Inflammatory macrophage (primary cell): ENCODE measurements at regions not wholly inside any gene's neighbourhood (a gene's known extent, or its start where the extent isn't known, plus 50 kb on each side); places are given as distances from the start of the nearest gene placed in this dataset.
"Not testable (repeated sequence)": the region's sequence is repeated elsewhere in the genome, so short reads cannot be mapped to it uniquely, and the experiment has no call there.

ENCODE experiments used
- DNase-seq, 2 donors: peaks; one replicate each; pipeline ENCODE4 v3.0.0-alpha.2; 2020 to 2022

DNA sequence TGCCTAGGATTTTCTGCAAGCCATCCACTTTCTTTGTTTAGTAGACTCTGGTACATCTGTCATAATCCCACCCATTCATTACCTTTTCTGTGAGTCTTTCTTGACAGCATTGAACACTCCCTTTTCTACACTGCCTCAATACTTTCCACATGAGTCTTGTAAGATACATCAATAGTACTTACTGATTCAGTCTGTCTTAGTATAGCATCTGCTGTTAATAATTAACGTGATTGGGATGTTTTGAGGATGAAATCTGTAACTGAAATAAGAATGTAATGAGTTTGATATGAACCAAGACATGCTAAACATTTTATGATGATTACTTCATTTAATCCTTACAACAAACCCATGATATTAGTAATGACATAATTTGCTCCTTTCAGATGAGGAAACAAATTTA, 196.2 kb upstream of the FOXG1 start:
- DNase-seq, result no peak

DNA sequence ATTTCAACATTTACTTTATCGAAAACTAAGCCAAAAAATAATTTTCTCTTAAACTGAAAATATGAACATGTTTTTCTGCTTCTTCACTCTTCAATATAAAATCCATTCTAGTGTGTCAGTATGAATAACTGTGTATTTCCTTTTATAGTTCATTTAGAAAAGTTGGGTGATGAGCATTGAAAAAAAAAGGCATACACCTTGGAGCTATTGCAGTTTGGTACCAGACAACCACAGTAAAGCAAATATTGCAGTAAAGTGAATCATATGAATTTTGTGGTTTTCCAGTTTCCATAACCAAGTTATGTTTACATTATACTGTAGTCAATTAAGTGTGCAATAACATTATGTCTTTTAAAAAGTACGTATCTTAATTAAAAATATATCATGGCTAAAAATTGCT, 195.0 kb upstream of the FOXG1 start:
- no peak for DNase-seq

DNA sequence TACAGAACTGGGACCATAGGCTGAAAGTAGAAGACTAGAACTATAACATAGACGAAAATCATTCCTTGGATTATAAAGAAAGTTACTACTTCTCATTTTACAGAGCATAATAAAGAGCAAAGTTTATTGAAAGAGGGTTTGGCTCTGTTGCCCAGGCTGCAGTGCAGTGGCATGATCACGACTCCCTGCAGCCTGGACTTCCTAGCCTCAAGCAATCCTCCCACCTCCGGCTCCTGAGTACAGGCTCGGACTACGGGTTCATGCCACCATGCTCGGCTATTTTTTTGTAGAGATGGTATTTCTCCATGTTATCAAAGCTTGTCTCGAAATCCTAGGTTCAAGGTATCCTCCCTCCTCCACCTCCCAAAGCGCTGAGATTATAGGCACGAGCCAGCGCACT, 190.1 kb upstream of the FOXG1 start:
- DNase-seq, result no peak

DNA sequence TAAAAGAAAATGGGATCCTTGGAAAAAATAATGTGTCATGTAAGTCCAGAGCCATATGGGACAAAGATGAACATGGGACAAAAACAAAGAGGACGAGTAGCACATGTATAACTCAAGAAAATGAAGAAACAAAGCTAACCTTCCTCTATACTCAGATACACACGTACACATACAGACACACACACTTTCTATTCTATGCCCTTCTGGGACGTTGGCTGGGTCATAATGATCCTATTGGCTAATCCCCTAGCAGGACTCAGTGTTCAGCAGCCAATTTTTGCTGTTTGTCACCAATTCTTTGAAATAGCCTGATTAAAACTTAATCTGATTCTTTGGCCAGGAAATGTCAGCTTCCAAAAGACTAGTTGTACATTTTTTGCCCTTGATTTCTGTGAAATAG, 189.4 kb upstream of the FOXG1 start:
- no peak for DNase-seq

DNA sequence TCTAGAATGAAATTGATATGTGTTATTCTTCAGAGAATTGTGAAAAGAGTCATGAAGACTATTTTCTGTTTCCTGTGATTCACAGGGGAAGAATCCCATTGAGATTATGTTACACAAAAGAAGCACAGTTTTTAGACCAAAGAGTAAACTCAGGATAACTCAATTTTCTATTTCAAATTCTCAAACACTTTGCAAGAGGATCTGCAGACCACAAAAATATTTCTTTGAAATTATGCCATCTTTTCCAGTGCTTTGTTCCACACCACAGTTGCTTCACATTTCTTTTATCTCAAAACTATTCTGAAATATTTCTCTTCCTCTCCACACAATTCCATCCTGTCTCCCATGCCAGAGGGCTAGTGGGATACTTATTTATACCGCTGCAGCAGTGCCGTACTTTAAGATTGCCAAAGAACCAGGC, 188.9 kb upstream of the FOXG1 start:
- no peak for DNase-seq

DNA sequence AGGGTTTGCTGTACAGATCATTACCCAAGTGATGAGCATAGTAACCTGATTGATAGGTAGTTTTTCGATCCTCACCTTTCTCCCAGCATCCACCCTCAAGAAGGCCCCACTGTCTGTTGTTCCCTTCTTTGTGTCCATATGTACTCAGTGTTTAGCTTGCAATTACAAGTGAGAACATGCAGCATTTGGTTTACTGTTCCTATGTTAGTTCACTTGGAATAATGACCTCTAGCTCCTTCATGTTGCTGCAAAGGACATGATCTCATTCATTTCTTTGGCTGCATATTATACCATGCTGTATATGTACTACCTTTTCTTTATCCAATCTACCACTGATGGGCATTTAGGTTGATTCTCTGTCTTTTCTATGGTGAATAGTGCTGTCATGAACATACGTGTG, 181.6 kb upstream of the FOXG1 start:
- DNase-seq, result no peak

DNA sequence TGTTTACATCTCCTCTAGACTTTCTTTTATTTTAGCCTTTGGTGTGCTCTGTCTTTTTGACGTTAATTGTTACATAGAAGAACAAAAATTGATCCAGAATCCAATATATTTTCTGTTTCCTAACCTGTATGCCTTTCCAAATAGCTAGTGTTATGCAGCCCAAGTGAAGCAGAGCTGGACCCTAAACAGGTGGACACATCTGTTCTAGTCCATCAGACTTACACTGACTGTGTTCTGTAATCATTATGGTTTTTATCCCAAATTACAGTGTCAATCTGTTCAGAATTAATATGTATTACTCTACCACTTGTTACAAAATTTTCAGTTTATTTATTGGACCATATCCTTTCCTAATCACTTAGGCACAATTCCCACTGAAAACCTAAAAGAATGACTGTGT, 176.8 kb upstream of the FOXG1 start:
- DNase-seq, result no peak

DNA sequence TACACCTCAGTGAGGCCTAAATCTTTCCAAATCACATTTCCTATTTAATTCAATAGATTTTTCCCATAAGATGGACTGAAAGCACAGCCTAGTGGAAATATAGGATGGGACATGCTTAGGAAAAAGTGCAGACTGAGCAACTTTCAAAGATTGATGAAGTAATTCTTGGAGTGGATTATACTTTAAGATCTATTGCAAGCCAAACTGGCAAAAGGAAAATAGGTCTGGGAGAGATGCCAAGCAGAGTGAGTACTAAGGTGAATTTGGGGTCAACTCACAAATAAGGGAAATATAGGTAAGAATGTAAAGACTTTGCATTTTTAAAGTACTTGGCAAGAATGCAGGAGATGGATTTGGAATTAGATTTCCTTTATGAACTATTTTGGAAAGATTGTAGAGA, 170.2 kb upstream of the FOXG1 start:
- DNase-seq, result no peak

DNA sequence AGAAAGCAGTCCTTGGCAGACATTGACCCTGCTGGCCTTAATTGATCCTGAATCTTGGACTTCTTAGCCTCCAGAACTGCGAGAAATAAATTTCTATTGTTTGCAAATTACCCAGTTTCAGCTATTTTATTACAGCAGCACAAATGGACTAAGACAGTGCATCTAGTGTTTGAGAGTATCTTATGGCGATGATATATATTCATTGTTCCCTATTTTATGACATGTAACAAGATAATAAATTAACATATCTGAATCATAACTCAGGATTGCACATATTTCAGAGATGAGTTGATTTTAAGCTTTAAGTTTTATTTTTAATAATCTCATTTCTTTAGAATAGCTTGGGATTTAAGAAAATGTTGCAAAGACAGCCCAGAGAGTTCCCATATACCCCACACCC, 167.4 kb upstream of the FOXG1 start:
- DNase-seq, result no peak

DNA sequence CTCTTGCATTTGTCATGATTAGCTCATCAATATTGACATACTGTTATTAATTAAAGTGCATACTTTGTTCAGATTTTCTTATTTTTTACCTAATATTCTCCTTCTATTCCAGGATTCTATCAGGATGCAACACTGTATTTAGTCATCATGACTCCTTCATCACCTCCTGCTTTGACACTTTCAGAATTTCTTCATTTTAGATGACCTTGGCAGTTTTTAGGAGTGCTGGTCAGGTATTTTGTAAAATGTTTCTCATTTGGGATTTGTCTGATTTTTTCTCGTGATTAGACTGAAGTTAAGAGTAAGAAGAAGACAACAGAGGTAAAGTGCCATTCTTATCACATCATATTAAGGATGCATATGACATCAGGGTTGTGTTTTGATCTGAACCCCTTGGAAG, 167.0 kb upstream of the FOXG1 start:
- no peak for DNase-seq

DNA sequence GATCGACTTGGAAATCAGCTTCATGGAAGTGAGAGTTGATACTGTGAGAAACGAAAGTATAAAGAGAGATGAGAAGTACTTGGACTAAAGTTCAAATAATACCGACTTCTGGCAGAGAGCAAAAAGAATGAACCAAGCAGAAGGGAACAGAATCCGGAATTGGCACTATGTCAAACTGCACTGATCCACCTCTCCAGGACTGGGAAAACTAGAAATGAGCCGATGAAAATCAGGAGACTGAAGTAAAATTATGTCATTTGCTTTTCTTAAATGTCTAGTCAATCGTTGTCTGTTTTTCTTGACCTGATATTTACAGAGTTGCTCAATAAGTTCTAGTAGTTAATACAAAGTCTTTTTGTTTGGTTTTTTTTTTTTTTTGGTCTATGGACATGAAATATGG, 163.0 kb upstream of the FOXG1 start:
- DNase-seq, result no peak

DNA sequence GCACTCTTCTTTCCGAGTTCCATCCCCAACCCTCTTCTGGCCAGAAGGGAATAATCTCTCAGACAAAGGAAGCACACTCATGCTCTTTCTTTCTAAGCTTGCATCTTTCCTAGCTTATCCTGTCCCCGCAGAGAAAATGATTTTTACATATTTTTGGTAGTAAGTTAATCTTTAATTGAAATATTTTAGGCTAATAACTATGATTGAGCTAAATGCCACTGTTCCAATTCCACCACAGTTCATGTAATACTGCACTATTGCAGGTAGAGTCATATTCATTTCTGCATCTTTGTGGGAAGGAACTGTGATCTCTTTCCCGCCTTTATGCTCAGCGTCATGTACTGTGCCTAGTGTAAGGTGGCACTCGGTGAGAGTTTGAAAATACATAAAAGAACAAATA, 158.9 kb upstream of the FOXG1 start:
- DNase-seq, result no peak

DNA sequence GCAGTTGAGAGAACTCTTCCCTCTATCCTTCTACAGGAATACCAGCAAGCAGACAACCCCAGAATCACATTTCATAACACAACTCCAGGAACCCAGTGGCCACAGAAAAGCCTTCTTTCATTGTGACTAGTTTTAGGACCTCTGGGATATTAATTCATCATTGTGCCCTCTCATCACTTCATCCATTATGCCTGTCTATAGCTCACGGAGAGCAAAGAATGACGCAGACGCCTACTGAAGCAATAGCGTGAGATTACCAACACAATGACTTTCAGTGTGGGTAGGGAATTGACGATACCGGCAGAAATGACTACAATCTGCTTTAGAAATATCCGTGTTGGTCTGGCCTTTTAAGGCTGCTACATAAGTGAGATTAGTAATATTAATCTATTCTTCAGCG, 158.1 kb upstream of the FOXG1 start:
- no peak for DNase-seq

DNA sequence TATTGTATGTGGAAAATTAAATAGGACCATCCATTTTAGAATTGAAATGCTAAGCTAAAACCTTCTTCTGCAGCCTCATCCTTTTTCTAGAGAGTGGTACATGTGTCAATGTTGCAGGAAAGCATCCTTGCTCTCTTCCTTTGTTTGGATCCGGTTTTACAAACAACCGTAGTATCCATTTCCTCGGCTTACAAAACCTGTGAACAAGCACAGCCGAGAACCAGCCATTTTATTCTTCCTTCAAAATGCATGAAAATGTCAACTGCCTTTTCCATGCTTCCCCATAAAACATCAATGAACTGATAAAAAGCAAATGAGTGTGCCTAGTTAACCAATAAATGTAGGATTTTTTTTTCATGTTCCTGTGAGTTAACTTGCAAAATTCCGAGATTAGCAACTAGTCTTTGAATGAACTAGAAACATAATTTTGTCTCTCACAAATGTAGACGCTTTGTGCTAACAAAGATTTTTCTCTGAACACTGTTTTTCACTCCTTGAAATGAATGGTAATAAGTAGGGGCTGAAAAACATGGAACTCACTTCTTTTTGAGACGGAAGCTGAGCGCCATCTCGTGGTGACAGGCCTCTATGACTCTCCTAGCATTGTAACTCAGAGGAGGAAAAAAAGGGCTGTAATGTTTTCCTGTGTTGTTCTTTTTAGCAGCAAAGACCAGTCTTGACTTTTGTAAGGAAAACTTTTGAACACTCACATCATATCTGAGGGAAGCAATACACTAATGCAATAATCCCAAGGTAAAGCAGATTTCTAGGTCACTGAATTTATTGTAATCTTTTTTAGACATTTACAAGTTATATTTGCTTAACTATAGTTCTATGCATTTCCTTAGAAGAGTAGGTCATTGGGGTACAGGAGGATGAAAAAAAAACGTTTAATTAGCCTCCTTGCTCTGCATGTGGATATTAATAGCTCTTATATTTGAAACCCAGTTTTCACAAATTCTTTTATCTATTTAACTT, 157.4 kb upstream of the FOXG1 start:
- DNase-seq, result peak; percentile 52 to 53

DNA sequence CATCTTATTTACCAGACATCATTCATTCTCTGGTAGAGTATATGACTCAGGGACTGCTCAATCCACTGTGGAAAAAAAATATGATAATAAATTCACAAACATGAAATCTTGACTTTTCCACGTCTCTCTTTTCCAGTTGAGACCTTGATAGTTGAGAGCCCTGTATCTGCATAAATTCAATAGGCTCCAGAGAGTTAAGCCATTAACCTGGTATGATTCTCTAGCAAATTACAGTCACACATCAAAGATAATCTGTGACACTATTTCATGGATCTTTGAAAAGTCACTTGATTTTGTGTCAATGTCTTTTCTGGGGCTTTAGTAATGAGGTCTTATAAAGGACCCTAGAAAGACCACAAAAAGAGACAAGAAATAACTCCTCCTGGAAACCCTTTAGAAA, 154.2 kb upstream of the FOXG1 start:
- no peak for DNase-seq

DNA sequence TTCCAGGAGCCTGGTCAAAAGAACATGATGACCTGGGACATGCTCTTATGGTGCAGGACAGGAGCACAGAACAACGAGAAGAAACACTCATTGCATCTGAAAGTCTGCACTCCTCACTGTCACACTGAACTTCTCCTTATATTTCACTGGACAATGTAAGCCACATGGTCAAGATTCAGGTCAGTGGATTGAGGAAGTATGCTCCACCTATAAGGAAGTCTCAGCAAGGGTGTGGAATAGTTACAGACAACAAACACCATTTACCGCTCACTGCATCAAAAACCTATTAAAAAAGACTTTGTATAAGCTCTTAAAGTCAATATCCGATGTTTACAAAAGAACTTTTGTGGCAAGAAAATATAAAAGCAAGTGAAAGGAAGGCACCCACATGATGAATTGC, 153.1 kb upstream of the FOXG1 start:
- DNase-seq, result no peak

DNA sequence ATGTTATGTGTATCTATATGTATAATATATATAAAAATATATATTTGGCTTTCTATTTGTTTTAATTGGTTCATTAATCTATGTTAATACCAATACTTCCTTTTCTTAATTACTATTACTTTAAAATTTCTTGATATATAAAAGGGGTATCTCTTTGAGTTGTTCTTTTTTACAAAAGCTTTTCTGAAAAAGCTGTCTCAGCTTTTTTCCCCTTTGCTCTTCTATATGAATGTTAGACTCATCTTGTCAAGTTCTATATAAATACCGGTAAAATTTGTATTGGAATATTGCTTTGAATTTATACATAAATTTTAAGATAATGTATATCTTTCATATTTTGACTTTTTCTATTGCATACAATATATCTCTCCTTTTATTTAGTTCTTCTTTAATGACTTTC, 139.8 kb upstream of the FOXG1 start:
- no peak for DNase-seq

DNA sequence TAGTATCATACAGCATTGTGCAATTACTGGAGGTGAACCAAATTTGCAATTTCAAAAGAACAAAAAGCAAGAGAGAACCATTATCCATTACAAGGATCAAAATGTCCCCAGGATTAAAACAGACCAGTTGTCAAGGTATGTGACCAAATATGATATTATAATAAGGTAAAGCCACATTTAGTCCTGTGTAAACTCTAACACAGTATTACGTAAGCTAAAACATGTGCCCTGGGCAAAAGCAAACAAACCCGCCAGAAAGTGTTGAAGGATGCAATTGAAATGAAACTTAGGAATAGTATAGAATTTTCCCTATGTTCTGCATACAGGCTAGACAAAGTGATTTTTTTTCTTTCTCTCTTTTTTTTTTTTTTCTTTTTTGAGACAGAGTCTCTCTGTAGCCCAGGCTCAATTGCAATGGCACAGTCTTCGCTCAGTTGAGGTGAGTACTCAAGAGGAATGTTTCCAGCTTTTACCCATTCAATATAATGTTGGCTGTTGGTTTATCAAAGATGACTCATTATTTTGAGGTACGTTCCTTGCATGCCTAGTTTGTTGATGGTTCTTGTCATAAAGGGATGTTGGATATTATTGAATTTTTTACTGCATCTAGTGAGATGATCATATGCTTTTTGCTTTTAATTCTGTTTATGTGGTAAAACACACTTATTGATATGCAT, 137.1 kb upstream of the FOXG1 start:
- DNase-seq, result no peak

DNA sequence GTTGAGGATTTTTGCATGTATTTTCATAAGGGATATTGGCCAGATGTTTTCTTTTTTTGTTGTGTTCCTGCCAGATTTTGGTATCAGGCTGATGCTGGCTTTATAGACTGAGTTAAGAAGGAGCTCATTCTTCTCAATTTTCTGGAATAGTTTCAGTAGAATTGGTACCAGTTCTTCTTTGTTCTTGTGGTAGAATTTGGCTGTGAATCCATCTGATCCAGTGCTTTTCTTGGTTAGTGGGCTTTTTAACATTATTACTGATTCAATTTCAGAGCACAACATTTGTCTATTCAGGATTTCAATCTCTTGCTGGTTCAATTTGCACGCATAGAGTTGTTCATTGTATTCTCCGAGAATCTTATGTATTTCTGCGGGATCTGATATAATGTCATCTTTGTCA, 136.5 kb upstream of the FOXG1 start:
- no peak for DNase-seq

DNA sequence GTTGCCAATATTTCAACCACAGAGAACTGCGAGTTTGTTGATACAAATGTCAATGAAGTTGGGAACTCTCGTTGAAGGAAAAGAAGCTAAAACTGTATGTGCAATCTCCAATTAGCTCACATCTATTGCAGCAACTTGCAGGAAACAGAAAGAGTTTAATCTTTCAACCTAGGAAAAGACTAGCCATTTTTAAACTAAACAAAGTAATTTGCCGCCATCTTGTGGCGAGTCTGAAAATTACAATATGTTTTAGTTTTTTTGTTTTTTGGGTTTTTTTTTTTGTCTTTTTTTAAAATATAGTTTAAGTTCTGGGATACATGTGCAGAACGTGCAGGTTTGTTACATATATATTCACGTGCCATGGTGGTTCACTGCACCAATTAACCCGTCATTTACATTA, 131.2 kb upstream of the FOXG1 start:
- DNase-seq, result peak in 1 of 2 donors; percentile 39

DNA sequence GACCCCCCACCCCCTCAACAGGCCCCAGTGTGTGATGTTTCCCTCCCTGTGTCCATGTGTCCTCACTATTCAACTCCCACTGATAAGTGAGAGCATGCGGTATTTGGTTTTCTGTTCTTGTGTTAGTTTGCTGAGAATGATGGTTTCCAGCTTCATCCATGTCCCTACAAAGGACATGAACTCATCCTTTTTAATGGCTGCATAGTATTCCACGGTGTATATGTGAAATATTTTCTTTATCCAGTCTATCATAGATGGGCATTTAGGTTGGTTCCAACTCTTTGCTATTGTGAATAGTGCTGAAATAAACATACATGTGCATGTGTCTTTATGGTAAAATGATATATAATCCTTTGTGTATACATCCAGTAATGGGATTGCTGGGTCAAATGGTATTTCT, 130.8 kb upstream of the FOXG1 start:
- DNase-seq, result not testable (repeated sequence)

DNA sequence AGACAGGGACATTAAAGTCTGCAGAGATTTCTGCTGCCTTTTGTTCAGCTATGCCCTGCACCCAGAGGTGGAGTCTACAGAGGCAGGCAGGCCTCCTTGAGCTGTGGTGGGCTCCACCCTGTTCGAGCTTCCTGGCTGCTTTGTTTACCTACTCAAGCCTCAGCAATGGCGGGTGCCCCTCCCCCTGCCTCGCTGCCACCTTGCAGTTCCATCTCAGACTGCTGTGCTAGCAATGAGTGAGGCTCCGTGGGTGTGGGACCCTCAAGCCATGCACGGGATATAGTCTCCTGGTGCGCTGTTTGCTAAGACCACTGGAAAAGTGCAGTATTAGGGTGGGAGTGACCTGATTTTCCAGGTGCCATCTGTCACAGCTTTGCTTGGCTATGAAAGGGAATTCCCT, 125.4 kb upstream of the FOXG1 start:
- DNase-seq, result not testable (repeated sequence)

DNA sequence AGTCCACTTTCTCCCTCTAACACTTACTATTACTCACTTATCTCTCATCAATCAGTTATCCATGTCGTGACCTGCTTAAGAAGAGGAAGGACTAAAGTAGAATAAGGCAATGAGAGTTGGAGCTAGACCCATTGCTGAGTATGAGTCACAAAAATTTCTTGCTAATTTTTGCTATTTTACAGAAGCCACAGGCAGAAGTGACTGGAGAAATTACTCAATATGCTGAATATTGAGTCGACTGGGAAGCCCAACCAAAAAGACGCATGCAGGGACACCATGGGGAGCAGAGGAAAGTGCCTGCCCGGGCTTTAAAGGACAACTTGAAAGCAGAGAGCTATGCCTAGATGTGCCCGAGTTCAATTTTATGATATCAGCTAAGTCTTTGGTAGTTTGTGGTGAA, 115.4 kb upstream of the FOXG1 start:
- DNase-seq, result no peak

DNA sequence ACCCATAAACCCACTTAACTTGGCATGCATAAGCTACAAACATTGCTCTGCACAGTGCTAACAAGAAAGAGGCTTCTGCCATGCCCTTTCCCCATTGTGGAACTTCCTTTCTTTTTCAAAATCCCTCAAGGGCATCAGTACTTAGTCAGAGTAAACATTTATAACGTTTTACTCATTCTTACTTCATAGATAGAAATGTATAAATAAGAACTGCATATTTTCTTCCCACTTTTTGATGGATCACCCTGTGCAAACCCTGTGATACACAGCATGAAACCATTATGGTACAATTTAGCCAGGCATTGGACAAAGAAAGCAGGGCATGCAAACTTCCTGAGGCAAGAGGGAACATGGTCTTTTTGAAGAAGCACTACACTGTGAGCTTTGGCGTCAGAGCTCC, 113.8 kb upstream of the FOXG1 start:
- DNase-seq, result no peak
